Mucosa of stomach (tissue), 1 donor: ENCODE measurements at regions not wholly inside any gene's neighbourhood (a gene's known extent, or its start where the extent isn't known, plus 50 kb on each side); places are given as distances from the start of the nearest gene placed in this dataset.

Source experiments
- H3K27me3 ChIP-seq: one replicate; pipeline ENCODE4 v1.7.0; 2013; ENCODE audit warnings: mild to moderate bottlenecking, low read length; ENCODE audit not compliant: control insufficient read depth, insufficient read depth
- H3K36me3 ChIP-seq: one replicate; pipeline ENCODE4 v1.7.0; 2013; ENCODE audit warnings: low read length; ENCODE audit not compliant: control insufficient read depth, insufficient read depth
- H3K4me1 ChIP-seq: one replicate; pipeline ENCODE4 v1.7.0; 2013; ENCODE audit warnings: mild to moderate bottlenecking, low read length; ENCODE audit not compliant: control insufficient read depth, insufficient read depth
- H3K4me3 ChIP-seq: one replicate; pipeline ENCODE4 v1.7.0; 2013; ENCODE audit warnings: low read length
- H3K9ac ChIP-seq: one replicate; pipeline ENCODE4 v1.7.0; 2013; ENCODE audit warnings: mild to moderate bottlenecking, low read length, moderate library complexity
- H3K9me3 ChIP-seq: one replicate; pipeline ENCODE4 v1.7.0; 2013; ENCODE audit warnings: mild to moderate bottlenecking, low read length, moderate library complexity; ENCODE audit not compliant: control insufficient read depth
- donor health status: Pancreatic carcinoma.

DNA sequence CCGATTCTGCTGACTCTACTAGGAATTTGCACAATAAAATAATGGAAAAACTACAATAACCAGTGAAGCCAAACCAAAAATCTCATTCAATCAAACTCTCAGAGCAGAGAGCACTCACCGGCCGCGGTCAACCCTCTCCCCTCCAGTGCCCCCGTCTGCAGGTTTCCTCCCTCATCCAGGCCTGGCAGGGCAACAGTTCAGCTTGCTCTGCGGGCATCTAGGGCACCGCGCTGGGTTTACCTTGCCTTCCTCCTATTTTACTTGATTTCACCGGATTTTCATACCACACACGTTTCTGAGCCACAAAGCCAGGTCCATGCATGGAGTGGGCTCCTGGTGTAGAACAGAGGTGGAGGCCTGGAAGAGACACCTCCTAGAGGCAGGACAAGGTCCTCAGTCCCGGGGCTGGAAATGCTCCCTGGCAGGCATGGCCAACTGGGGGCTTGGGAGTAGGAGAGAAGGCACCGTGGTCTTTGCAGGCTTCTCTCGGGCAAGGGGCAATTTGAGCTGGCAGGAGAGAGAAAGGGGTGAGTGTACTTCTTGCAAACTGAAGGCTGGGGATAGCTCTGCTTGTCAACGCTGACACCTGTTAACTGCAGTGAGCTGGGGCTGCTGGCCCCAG, 938.4 kb downstream of the BRD1 start:
- no peak overlapping the region for H3K4me3 ChIP-seq
- no peak overlapping the region for H3K9ac ChIP-seq
- no peaks in the 10 kb centered on the region for H3K4me1 ChIP-seq
- H3K9me3 ChIP-seq: no peaks in the 10 kb centered on the region
- no peaks in the 10 kb centered on the region for H3K27me3 ChIP-seq
- H3K36me3 ChIP-seq: no peaks in the 10 kb centered on the region

- Histone ChIP-seq H3K9ac (no peak overlapping the region), H3K27me3 (no peaks in the 10 kb centered on the region), H3K9me3 (no peaks in the 10 kb centered on the region), H3K4me1 (no peaks in the 10 kb centered on the region), H3K4me3 (no peak overlapping the region), H3K36me3 (no peaks in the 10 kb centered on the region)
Observed at GRCh38 chr22:48888466-48889208, 939.0 kb downstream of the BRD1 start.

GRCh38 chr22:48887394-48888332, 940.0 kb downstream of the BRD1 start:
- Histone ChIP-seq H3K27me3 (no peaks in the 10 kb centered on the region), H3K4me3 (no peak overlapping the region), H3K4me1 (no peaks in the 10 kb centered on the region), H3K9ac (no peak overlapping the region), H3K36me3 (no peaks in the 10 kb centered on the region), H3K9me3 (no peaks in the 10 kb centered on the region)

DNA sequence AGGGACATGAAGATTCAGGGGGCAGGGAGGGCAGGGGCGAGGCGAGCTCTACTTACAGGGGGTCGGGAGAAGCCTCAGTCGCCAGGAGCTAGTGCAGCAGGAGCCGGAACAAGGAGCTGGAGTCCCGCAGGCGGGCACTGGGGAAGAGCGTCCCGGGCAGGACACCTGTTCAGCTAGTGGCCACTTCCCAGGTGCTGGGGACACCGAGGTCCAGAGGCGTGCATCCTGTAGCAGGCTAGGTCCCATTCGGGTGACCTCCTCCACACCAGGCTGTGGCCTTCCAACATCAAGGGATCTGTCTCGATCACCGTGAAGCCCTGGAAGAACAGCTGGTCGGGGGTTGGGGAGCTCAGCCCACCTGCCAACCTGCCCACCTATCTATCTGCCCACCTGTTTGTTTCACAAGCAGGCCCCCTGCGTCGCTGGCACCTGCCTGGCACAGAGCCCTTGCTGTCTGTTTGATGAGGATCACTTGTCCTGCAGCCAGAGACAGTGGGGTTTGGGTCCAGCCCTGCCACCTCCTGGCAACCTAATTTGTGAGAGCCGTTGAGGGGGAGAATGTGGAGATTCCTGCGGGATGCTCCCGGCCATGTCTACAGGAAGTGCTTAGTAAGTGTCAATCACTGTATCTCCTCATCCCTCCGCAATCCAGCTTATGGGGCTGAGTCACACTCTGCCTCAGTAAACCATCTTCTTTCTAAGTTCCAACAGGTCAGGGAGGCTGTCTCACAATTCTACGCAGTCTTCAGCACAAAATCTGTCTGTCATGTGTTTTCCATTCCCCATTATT, 940.9 kb downstream of the BRD1 start:
- no peaks in the 10 kb centered on the region for H3K27me3 ChIP-seq
- H3K4me3 ChIP-seq: no peak overlapping the region
- H3K9ac ChIP-seq: no peak overlapping the region
- no peaks in the 10 kb centered on the region for H3K4me1 ChIP-seq
- H3K9me3 ChIP-seq: no peaks in the 10 kb centered on the region
- H3K36me3 ChIP-seq: no peaks in the 10 kb centered on the region

- no peak overlapping the region for H3K4me3 ChIP-seq
- H3K9ac ChIP-seq: no peak overlapping the region
- H3K36me3 ChIP-seq: no peaks in the 10 kb centered on the region
- no peaks in the 10 kb centered on the region for H3K27me3 ChIP-seq
- H3K4me1 ChIP-seq: no peaks in the 10 kb centered on the region
- no peaks in the 10 kb centered on the region for H3K9me3 ChIP-seq
Observed at GRCh38 chr22:48885919-48886305, 941.8 kb downstream of the BRD1 start.

- H3K9me3 ChIP-seq: no peaks in the 10 kb centered on the region
- H3K27me3 ChIP-seq: no peaks in the 10 kb centered on the region
- H3K4me1 ChIP-seq: no peaks in the 10 kb centered on the region
- H3K9ac ChIP-seq: no peak overlapping the region
- no peak overlapping the region for H3K4me3 ChIP-seq
- H3K36me3 ChIP-seq: no peaks in the 10 kb centered on the region
Observed at GRCh38 chr22:48885271-48885918, 942.3 kb downstream of the BRD1 start.

DNA sequence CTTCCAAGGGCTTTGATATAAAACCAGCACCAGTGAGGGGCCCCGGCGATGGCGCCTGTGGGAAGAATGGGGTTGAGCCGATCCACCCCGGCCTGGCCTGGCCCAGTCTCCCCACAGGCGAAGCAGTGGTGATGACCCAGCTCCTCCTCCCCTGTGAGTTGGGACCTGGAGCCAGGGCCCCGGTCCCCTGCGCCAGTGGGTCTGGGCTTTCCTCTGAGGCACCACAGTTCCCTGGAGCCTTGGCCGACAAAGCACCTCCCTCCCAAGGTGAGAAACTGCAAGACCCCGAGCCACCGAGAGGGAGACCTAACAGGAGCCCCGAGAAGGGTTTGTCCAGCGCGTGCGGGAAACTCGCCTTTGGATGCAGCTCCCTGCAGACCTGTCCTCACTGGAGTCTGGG, 942.9 kb downstream of the BRD1 start:
- H3K9ac ChIP-seq: no peak overlapping the region
- H3K4me1 ChIP-seq: no peaks in the 10 kb centered on the region
- H3K36me3 ChIP-seq: no peaks in the 10 kb centered on the region
- H3K4me3 ChIP-seq: no peak overlapping the region
- H3K9me3 ChIP-seq: no peaks in the 10 kb centered on the region
- H3K27me3 ChIP-seq: no peaks in the 10 kb centered on the region

DNA sequence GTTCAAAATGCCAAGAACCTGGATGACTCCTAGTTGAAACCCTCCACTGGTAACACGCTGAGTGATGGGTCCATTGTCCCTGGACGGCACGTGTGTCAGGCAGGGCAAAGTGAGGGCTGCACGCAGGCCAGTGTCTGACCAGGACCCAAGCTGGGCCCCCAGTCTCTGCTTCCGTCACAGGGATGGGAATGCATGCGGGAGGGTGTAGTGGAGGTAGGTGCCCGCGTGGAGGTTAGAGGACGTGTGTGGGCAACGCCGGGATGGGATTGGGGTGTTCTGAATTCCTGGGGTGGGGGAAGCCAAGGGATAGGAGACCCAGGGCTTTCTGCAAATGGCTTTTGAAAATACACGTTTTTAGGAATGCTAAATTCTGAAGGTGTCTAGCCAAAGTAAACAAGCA, 943.3 kb downstream of the BRD1 start:
- Histone ChIP-seq H3K4me3 (no peak overlapping the region), H3K36me3 (no peaks in the 10 kb centered on the region), H3K9ac (no peak overlapping the region), H3K4me1 (no peaks in the 10 kb centered on the region), H3K9me3 (no peaks in the 10 kb centered on the region), H3K27me3 (no peaks in the 10 kb centered on the region)

DNA sequence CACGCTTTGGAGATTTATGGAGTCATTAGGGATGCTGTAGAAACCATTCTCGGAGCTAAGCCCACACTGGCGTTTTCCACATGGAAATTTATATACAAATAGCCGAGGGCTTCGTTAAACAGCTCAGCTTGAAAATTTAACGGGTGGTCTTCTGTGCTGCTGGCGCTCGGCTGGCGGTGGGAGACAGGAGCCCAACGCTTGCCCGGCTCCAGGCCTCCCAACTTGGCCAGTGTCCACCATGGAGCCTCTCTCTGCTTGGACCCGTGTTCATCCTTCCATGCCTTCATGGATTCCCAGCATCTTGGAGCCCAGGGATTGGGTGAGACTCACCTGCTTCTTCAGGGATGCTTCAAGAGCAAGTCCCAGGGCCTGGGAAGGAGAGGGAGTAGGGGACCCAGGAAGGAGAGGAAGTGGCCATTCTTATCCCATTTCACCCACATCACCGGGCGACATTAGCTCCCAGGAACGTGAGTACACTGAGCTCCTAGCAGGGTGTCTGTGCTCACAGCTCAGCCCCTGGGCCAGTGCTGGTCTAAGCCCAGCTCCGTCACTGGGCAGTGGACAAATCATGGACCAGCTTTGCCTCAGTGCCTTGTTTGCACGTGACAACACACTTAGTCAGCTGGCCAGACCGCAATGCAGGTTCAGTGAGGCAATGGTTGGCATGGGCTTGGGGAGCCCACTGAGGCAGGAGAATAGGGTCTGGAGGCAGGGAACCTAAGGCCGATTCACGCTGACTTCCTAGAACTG, 944.3 kb downstream of the BRD1 start:
- Histone ChIP-seq H3K27me3 (no peaks in the 10 kb centered on the region), H3K9me3 (no peaks in the 10 kb centered on the region), H3K4me1 (no peaks in the 10 kb centered on the region), H3K9ac (no peak overlapping the region), H3K4me3 (no peak overlapping the region), H3K36me3 (no peaks in the 10 kb centered on the region)

GRCh38 chr22:48882636-48883200, 945.0 kb downstream of the BRD1 start:
- H3K27me3 ChIP-seq: no peaks in the 10 kb centered on the region
- no peak overlapping the region for H3K9ac ChIP-seq
- H3K4me1 ChIP-seq: no peaks in the 10 kb centered on the region
- H3K9me3 ChIP-seq: no peaks in the 10 kb centered on the region
- H3K36me3 ChIP-seq: no peaks in the 10 kb centered on the region
- no peak overlapping the region for H3K4me3 ChIP-seq
